ENCODE measurements at regions not wholly inside any gene's neighbourhood (a gene's known extent, or its start where the extent isn't known, plus 50 kb on each side); places are given as distances from the start of the nearest gene placed in this dataset.

DNA sequence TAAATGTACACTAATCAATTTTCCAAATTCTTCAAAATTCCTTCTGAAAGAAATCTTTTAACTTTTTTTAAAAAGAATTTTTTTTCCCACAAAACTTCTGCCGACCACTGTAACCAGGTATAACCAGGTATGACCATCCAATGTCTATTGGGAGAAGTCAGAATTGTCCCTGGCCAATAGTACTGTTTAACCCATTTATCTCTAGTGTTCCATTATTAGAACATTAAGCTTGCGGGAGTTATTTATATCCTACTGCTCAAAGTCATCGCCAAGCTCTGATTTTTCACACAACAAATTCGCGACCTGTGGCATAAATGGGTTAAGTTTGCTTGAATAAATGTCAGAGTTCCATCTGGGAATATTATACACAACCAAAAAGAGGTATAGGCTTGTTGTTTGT is 343.2 kb downstream of the ANXA1 start:
- Histone ChIP-seq H4K20me1 (ENCODE audit: control insufficient read depth, insufficient read depth, low read depth, low read length) (no peaks in the 10 kb centered on the region), H3K36me3 (ENCODE audit: control insufficient read depth, low read length) (no peaks in the 10 kb centered on the region)

DNA sequence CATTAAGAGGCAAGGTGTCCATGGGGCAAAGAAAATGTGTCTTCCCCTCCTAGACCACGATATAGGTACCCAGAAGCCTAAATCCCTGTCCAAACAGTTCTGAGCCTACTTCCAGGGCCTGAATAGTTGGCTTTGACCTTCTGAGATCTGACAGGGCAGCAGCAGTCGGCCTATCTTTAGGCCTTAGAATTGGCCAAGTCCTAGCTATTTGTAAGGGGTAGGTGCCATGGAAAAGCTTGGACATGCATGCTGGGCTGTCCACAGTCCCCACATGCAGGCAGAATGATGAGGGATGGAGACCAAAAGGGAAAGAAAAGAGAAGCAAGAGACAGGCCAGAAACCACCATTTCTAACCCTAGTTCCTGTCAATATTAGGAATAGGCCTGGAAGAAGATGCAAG is 346.1 kb downstream of the ANXA1 start:
- Histone ChIP-seq H3K9me2 (replicated peaks; ENCODE audit: control insufficient read depth, low read length) (no peaks in the 10 kb centered on the region), H4K20me1 (ENCODE audit: control insufficient read depth, insufficient read depth, low read depth, low read length) (no peaks in the 10 kb centered on the region), H3K36me3 (ENCODE audit: control insufficient read depth, low read length) (no peaks in the 10 kb centered on the region), H3K4me1 (ENCODE audit: control insufficient read depth, low read length) (no peaks in the 10 kb centered on the region), H3K4me2 (ENCODE audit: low read length) (no peak overlapping the region), H3K79me2 (ENCODE audit: control insufficient read depth, low read length) (no peaks in the 10 kb centered on the region), H3K27me3 (ENCODE audit: control insufficient read depth, low read length) (no peaks in the 10 kb centered on the region), H3K4me3 (ENCODE audit: low read length) (no peak overlapping the region), H3K27ac (ENCODE audit: low read depth, low read length) (no peak overlapping the region), H3K9me3 (ENCODE audit: control insufficient read depth, insufficient read depth, low read length) (no peaks in the 10 kb centered on the region), H3F3A (ENCODE audit: control insufficient read depth, insufficient read depth) (no peaks in the 10 kb centered on the region)
- no peak for TF ChIP-seq EZH2phosphoT487 (IDR thresholded peaks at IDR 0.05; ENCODE audit: borderline replicate concordance, low read length)
- TF ChIP-seq, protein P1, sequence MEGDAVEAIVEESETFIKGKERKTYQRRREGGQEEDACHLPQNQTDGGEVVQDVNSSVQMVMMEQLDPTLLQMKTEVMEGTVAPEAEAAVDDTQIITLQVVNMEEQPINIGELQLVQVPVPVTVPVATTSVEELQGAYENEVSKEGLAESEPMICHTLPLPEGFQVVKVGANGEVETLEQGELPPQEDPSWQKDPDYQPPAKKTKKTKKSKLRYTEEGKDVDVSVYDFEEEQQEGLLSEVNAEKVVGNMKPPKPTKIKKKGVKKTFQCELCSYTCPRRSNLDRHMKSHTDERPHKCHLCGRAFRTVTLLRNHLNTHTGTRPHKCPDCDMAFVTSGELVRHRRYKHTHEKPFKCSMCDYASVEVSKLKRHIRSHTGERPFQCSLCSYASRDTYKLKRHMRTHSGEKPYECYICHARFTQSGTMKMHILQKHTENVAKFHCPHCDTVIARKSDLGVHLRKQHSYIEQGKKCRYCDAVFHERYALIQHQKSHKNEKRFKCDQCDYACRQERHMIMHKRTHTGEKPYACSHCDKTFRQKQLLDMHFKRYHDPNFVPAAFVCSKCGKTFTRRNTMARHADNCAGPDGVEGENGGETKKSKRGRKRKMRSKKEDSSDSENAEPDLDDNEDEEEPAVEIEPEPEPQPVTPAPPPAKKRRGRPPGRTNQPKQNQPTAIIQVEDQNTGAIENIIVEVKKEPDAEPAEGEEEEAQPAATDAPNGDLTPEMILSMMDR (IDR thresholded peaks at IDR 0.05; ENCODE audit: low read depth, low read length, poor library complexity, severe bottlenecking), result no peak

More for the DNA sequence above, 343.2 kb downstream of the ANXA1 start:
- no peaks in the 10 kb centered on the region for H3K9me2 ChIP-seq (replicated peaks; ENCODE audit: control insufficient read depth, low read length)
- H3K27ac ChIP-seq (ENCODE audit: low read depth, low read length), result no peak overlapping the region
- no peak overlapping the region for H3K4me2 ChIP-seq (ENCODE audit: low read length)
- no peaks in the 10 kb centered on the region for H3F3A ChIP-seq (ENCODE audit: control insufficient read depth, insufficient read depth)
- no peaks in the 10 kb centered on the region for H3K4me1 ChIP-seq (ENCODE audit: control insufficient read depth, low read length)
- no peaks in the 10 kb centered on the region for H3K9me3 ChIP-seq (ENCODE audit: control insufficient read depth, insufficient read depth, low read length)
- no peak overlapping the region for H3K4me3 ChIP-seq (ENCODE audit: low read length)
- no peaks in the 10 kb centered on the region for H3K79me2 ChIP-seq (ENCODE audit: control insufficient read depth, low read length)
- no peaks in the 10 kb centered on the region for H3K27me3 ChIP-seq (ENCODE audit: control insufficient read depth, low read length)
- TF ChIP-seq, protein P1 (IDR thresholded peaks at IDR 0.05; ENCODE audit: low read depth, low read length, poor library complexity, severe bottlenecking), result no peak
- TF ChIP-seq EZH2phosphoT487 (IDR thresholded peaks at IDR 0.05; ENCODE audit: borderline replicate concordance, low read length), result no peak

DNA sequence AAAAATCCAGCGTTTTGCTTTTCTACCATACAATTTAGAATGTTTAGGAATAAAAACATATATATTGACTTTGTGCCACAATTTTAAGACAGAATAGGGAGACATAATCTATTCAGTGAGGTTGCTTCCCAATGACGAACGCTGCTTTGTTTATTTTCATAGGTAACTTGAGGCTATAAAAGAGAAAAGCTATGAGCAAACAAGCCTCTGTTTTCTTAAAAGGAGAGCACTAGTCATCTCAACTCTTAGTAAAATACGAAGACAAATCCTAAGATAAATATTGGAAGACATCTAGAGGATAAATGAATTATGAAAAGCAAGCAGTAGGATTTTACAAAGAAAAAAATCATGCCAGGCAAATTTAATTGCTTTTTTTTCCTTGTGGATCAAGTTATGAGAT is 363.6 kb downstream of the ANXA1 start:
- Histone ChIP-seq H3K36me3 (ENCODE audit: control insufficient read depth, low read length) (no peaks in the 10 kb centered on the region), H3K9me2 (replicated peaks; ENCODE audit: control insufficient read depth, low read length) (no peaks in the 10 kb centered on the region), H4K20me1 (ENCODE audit: control insufficient read depth, insufficient read depth, low read depth, low read length) (no peaks in the 10 kb centered on the region), H3K4me3 (ENCODE audit: low read length) (no peak overlapping the region), H3K79me2 (ENCODE audit: control insufficient read depth, low read length) (no peaks in the 10 kb centered on the region), H3K27me3 (ENCODE audit: control insufficient read depth, low read length) (no peaks in the 10 kb centered on the region), H3K4me1 (ENCODE audit: control insufficient read depth, low read length) (no peaks in the 10 kb centered on the region), H3K27ac (ENCODE audit: low read depth, low read length) (no peak overlapping the region), H3F3A (ENCODE audit: control insufficient read depth, insufficient read depth) (no peaks in the 10 kb centered on the region), H3K9me3 (ENCODE audit: control insufficient read depth, insufficient read depth, low read length) (no peaks in the 10 kb centered on the region), H3K4me2 (ENCODE audit: low read length) (no peak overlapping the region)
- TF ChIP-seq, protein P1 (IDR thresholded peaks at IDR 0.05; ENCODE audit: low read depth, low read length, poor library complexity, severe bottlenecking), result no peak
- no peak for TF ChIP-seq EZH2phosphoT487 (IDR thresholded peaks at IDR 0.05; ENCODE audit: borderline replicate concordance, low read length)

DNA sequence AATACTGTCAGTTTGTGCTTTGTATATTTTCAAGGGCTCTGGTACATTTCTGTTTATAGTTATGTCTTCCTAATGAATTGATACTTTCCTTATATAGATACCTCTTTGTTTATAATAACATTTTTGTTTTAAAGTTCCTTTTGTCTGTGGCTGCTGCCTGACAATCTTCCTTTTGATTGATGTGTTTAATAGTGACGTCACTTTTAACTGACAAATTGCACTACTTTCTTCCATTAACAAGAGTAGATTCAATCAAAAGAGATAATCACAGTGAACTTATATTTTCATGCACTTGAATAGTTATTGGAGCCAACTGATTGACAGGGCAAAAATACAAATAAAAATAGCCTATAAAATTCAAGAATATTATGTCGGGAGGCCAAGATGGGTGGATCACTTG is 371.7 kb downstream of the ANXA1 start:
- Histone ChIP-seq H3K27me3 (ENCODE audit: control insufficient read depth, low read length) (no peaks in the 10 kb centered on the region), H3K4me2 (ENCODE audit: low read length) (no peak overlapping the region), H3K9me2 (replicated peaks; ENCODE audit: control insufficient read depth, low read length) (no peaks in the 10 kb centered on the region), H3K79me2 (ENCODE audit: control insufficient read depth, low read length) (no peaks in the 10 kb centered on the region), H3K4me3 (ENCODE audit: low read length) (no peak overlapping the region), H3K27ac (ENCODE audit: low read depth, low read length) (no peak overlapping the region), H4K20me1 (ENCODE audit: control insufficient read depth, insufficient read depth, low read depth, low read length) (no peaks in the 10 kb centered on the region), H3F3A (ENCODE audit: control insufficient read depth, insufficient read depth) (no peaks in the 10 kb centered on the region), H3K36me3 (ENCODE audit: control insufficient read depth, low read length) (no peaks in the 10 kb centered on the region), H3K4me1 (ENCODE audit: control insufficient read depth, low read length) (no peaks in the 10 kb centered on the region), H3K9me3 (ENCODE audit: control insufficient read depth, insufficient read depth, low read length) (no peaks in the 10 kb centered on the region)
- TF ChIP-seq, protein P1 (IDR thresholded peaks at IDR 0.05; ENCODE audit: low read depth, low read length, poor library complexity, severe bottlenecking), result no peak
- TF ChIP-seq EZH2phosphoT487 (IDR thresholded peaks at IDR 0.05; ENCODE audit: borderline replicate concordance, low read length), result no peak

All from DOHH2 (cell line).